GM21576 (cell line): ENCODE measurements at regions not wholly inside any gene's neighbourhood (a gene's known extent, or its start where the extent isn't known, plus 50 kb on each side); places are given as distances from the start of the nearest gene placed in this dataset.
"Not testable (repeated sequence)": the region's sequence is repeated elsewhere in the genome, so short reads cannot be mapped to it uniquely, and the experiment has no call there.

Experiments used
- ATAC-seq: cut with Tn5 transposase; IDR thresholded peaks from one replicate; pipeline ENCODE4 v1.9.1; 2021; ENCODE audit warnings: mild to moderate bottlenecking, moderate library complexity; ENCODE audit not compliant: unreplicated experiment

DNA sequence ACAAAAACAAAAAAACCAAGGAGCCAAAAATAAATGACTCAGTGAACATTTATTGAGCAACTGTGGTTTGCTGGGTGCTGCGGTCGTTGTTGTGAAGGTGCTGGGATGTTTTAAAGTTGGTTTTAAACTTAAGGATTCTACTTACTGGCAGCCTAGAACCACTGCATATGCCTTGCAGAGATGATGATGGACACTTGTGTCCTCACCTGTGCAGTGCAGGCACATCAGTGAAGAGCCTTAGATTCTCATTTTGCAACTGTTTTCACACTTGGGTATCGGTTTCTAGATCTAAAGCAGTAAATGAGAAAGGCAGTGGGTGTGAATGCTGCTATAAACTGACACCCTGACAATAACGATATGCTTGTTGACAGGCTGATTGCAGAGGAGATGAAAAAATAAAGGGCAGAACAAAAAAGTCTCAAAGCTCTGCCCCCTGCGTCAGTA lies 68.8 kb downstream of the UTRN start:
- ATAC-seq, result peak; percentile 78

DNA sequence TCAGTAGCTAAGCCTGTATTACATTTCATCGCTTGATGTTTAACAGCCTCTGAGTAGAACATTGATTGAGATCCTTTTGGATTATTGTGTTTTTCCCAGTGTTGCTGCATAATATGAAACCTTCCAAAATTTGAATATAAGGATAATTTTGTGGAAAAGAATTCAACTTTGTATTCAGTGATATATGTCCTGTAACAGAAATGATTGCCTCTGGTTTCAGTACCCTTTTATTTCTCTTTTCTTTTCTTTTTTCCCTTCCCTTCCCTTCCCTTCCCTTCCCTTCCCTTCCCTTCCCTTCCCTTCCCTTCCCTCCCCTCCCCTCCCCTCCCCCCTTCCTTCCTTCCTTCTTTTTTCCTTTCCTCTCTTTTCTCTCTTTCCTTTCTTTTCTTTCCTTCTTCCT lies 74.6 kb downstream of the UTRN start:
- ATAC-seq, result no peak

DNA sequence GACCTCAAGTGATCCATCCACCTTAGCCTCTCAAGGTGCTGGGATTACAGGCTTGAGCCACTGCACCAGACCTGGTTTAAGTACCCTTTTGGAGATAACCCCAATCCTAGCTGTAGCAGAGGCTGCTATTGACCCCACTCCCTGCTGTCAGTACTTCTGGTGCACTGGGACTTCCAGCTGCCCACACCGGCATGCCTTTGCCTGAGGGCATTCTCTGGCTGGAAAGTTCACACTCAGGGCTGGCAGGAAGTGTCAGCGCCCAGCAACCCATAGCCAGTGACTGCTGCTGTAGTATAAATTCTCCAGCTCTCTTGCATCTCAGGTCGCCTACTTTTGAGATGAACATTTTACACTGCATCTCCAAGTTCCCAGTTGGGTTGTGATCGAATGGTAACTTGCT lies 75.3 kb downstream of the UTRN start:
- no peak for ATAC-seq

GRCh38 chr6:144361016-144361415 lies 75.9 kb downstream of the UTRN start:
- no peak for ATAC-seq

- ATAC-seq, result no peak
Observed at GRCh38 chr6:144362042-144363018, 77.2 kb downstream of the UTRN start.

DNA sequence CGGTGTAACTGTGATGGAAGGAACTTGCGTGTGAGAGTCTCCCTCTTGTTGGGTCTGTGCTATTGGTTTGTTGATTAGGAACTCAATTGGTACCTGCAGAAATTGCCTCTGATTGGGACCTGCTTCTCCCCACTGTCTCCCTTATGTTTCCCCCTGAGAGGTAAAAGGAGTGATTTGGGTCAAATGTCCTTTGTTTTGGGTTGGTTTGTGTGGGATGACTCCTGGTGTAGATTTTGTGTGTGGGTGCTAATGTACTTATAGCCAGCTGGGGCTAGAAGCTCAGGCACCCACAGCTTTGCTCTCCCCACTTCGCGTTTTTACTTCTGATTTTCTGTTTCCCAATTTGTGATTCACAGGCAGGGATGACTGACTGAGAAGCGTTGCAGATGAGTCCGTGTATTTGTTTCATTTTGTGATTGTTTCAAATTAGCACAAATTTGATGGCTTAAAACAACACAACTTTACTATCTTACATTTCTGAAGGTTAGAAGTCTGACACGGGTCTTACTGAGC lies 79.1 kb downstream of the UTRN start:
- ATAC-seq, result no peak

DNA sequence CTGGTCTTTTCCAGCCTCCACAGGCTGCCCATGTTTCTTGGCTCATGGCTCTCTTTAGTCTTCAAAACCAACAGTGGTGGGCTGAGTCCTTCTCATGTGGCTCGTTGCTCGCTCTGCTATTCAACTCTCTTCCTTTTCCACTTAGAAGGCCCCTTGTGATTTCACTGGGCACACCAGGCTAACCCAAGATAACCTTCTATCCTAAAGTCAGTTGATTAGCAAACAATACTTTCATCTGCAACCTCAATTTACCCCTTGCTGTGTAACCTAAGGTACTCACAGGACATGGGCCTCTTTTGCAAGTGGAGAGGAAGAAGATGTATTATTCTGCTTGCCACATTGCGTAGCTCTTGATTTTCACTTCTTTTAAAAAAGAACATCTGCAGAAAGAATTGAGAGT lies 79.6 kb downstream of the UTRN start:
- ATAC-seq, result no peak

- ATAC-seq, result no peak
Observed at GRCh38 chr6:144365271-144365670, 80.1 kb downstream of the UTRN start.

GRCh38 chr6:144369696-144370095 lies 84.6 kb downstream of the UTRN start:
- not testable (repeated sequence) for ATAC-seq

DNA sequence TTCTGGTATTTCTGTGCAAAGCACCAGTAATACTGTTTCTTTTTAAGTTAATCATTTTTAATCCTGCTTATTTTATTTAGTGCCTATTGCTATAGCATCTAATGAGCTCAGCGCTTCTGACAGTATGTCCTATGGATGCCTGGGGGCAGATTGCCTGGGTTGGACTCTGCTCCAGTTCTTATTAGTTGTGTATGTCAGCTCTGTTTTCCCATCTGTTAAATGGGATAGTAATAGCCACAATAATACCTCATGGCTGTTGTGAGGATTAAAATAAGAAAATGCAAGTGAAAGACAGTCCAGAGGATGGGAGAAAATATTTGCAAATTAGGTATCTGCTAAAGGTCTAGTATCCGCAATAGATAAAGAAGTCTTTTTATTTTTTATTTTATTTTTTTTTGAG lies 87.0 kb downstream of the UTRN start:
- ATAC-seq, result no peak

GRCh38 chr6:144372611-144373594 lies 87.8 kb downstream of the UTRN start:
- no peak for ATAC-seq

GRCh38 chr6:144374525-144374924 lies 89.4 kb downstream of the UTRN start:
- ATAC-seq, result not testable (repeated sequence)

DNA sequence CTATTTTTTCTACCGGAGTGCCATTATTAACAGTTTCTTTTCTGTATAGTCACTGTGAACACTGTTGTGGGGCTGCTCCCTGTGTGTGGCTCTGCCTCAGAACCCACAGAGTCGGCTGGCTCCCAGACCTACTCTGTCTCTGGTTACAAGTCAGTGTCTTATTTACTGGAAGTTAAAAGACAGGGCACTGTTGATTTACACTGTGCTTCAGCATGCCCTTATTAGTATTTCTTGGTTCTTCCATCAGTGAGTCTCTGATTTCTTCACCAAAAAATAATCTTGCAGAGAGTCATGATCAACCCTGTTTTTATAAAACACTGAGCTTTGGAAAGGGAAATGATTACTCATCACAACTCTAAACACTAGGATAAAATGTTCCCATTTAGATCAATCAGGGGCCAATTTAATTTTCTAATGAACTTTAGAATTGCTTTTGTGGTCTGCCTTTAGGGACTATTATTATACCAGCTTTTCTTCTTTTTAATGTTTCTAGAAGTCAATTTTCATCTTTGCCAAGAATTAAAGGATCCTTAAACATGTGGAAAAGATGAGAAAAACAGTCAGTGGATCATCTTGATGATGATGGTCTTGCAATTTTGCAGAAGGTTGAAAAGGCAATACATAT lies 92.6 kb downstream of the UTRN start:
- ATAC-seq, result no peak

DNA sequence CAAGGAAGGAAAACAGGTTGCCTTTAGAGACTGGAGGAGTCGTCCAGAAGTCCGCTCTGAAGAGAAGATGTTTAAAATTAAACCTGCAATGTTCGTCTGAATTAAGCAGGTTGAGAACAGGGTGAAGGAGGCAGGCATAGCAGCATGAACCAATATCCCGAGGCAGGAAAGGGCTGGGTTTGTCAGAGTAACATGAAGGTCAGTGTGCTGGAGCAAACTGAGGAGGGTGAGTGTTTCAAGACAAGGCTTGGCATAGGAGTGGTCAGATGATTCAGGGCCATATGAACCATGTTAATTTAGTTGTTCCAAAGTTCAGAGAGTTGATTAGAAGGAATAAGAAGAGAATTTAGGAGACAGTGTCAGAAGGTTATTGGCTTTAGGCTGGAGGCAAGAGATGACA lies 93.3 kb downstream of the UTRN start:
- ATAC-seq, result no peak

DNA sequence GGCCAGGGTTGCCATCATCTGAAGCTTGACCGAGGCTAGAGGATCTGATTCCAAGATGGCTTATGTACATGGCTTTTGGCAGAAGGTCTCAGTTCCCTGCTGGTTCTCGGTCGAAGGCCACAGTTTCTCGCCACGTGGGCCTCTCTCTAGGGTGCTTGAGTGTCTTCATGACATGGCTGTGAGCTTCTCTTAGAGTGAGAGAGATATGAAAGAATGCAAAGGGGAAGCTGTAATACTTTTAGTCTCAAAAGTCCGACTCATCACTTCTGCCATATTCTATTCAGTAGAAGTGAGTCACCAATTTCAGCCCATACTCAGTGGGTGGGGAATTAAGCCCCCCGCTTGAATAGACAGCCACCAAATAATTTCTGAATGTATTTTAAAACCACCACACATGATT lies 94.2 kb downstream of the UTRN start:
- ATAC-seq, result no peak

DNA sequence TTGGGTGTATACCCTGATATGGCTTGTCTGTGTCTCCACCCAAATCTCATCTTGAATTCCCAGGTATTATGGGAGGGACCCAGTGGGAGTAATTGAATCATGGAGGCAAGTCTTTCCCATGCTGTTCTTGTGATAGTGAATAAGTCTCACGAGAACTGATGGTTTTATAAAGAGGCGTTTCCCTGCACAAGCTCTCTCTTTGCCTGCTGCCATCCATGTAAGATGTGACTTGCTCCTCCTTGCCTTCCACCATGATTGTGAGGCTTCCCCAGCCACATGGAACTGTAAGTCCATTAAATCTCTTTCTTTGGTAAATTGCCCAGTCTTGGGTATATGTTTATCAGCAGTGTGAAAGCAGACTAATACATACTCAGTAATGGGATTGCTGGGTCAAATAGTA lies 96.4 kb downstream of the UTRN start:
- ATAC-seq, result not testable (repeated sequence)

DNA sequence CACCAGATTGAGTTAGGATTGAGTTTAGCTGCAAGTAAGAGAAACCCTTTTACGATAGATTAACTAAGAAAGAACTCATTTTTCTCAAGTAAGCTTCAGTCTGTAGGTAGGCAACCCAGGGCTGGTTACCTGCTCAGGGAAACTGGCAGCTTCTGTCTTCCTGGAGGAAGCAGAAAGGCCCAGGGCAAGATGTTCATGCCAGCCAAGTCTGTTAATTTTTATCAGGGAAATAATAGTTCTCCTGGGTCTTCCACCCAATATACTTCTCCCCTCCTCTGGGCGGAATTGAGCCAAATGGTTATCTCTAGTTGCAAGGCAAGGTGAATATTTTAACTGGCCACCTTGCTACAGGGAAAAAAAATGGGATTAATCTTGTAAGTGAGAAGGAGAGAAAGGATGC lies 98.2 kb downstream of the UTRN start:
- no peak for ATAC-seq

DNA sequence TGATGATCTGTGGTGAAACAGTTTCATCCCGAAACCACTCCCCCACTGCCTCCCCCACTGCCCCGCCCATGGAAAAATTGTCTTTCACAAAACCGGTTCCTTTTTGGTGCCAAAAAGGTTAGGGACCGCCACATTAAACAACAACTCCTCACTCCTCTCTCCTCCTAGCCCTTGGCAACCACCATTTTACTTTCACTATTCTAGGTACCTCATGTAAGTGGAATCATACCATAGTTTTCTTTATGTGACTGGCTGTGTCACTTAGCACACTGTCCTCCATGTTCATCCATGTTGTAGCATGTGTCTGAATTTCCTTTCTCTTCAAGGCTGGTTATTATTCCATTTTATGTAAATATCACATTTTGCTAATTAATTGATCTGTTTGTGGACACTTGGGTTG lies 99.3 kb downstream of the UTRN start:
- ATAC-seq, result no peak

GRCh38 chr6:144389474-144389873 lies 104.3 kb downstream of the UTRN start:
- not testable (repeated sequence) for ATAC-seq

DNA sequence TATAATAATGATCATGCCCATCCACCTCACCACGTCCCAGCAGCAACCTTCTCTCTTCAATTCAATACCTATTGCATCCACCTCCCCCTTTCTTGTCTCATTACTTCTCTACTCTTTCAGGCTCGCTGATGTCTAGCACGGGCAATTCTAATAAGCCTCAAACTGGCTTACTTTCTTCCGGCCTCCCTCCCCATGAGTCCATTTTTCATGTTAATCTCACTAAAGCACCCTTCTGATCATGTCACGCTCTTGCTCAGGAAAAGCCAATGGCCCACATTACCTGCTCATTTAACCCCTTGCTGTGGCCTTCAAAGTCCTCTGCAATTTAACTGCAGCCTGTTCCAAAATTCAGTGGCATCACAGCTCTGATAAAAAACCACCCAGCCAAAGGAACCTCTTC lies 105.1 kb downstream of the UTRN start:
- ATAC-seq, result no peak

DNA sequence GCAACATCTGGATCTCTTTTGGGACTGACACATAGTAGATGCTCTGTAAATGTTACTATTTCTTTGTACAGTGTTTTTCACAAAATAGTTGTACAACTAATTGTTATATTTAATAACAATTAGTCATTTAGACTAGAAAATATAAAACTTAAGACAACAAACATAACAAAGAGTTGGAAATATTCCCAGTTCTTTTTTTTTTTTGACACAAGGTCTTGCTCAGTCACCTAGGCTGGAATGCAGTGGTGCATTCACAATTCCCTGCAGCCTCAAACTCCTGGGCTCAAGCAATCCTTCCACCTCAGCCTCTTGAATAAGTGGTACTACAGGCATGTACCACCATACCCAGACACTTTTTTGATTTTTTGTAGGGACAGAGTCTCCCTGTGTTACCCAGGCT lies 105.8 kb downstream of the UTRN start:
- ATAC-seq, result no peak
